Neural progenitor cell (in vitro differentiated cells): ENCODE measurements at regions not wholly inside any gene's neighbourhood (a gene's known extent, or its start where the extent isn't known, plus 50 kb on each side); places are given as distances from the start of the nearest gene placed in this dataset.

Experiments used
- DNase-seq: peaks from one replicate; pipeline ENCODE4 v3.0.0-alpha.2; 2016; ENCODE audit warnings: low spot score
- H2AFZ ChIP-seq: fragments of 200-600 bp; sonication (generic); replicated peaks from 2 replicates; pipeline ENCODE4 v1.6.1; 2016; ENCODE audit warnings: antibody characterized with exemption
- H3F3A ChIP-seq: fragments of 200-600 bp; sonication (generic); 2 replicates; pipeline ENCODE4 v1.6.1; 2016; ENCODE audit warnings: antibody characterized with exemption, low read depth
- H3K27ac ChIP-seq: fragments of 200-600 bp; sonication (generic); 2 replicates; pipeline ENCODE4 v1.5.1; 2016; ENCODE audit warnings: mild to moderate bottlenecking
- H3K27me3 ChIP-seq: fragments of 200-600 bp; sonication (generic); 2 replicates; pipeline ENCODE4 v1.6.1; 2016; ENCODE audit warnings: mild to moderate bottlenecking, moderate library complexity
- H3K36me3 ChIP-seq: fragments of 200-600 bp; sonication (generic); 2 replicates; pipeline ENCODE4 v1.5.1; 2016
- H3K4me1 ChIP-seq: fragments of 200-600 bp; sonication (generic); 2 replicates; pipeline ENCODE4 v1.6.1; 2016; ENCODE audit warnings: mixed run types
- H3K4me2 ChIP-seq: fragments of 200-600 bp; sonication (generic); 2 replicates; pipeline ENCODE4 v1.6.1; 2016
- H3K4me3 ChIP-seq: fragments of 200-600 bp; sonication (generic); 2 replicates; pipeline ENCODE4 v1.5.1; 2016
- H3K79me2 ChIP-seq: fragments of 200-600 bp; sonication (generic); 2 replicates; pipeline ENCODE4 v1.6.1; 2016; ENCODE audit warnings: low read depth
- H3K9ac ChIP-seq: fragments of 200-600 bp; sonication (generic); 2 replicates; pipeline ENCODE4 v1.6.1; 2016
- H3K9me3 ChIP-seq: fragments of 200-600 bp; sonication (generic); 2 replicates; pipeline ENCODE4 v1.5.1; 2016; ENCODE audit warnings: low read depth
- H4K20me1 ChIP-seq: fragments of 200-600 bp; sonication (generic); 2 replicates; pipeline ENCODE4 v1.6.1; 2016; ENCODE audit warnings: low read depth
- H3K27ac Mint-ChIP-seq: 3 replicates; pipeline ENCODE4 v1.8.0; 2021; ENCODE audit warnings: mixed read lengths
- H3K27me3 Mint-ChIP-seq: 2 replicates; pipeline ENCODE4 v1.8.0; 2022; ENCODE audit warnings: low read depth, mild to moderate bottlenecking, inconsistent platforms, moderate library complexity, mixed read lengths; ENCODE audit not compliant: insufficient read depth
- H3K36me3 Mint-ChIP-seq: 3 replicates; pipeline ENCODE4 v1.8.0; 2021; ENCODE audit warnings: mixed read lengths
- H3K4me1 Mint-ChIP-seq: 3 replicates; pipeline ENCODE4 v1.8.0; 2021; ENCODE audit warnings: mixed read lengths
- H3K4me3 Mint-ChIP-seq: 3 replicates; pipeline ENCODE4 v1.8.0; 2021; ENCODE audit warnings: mild to moderate bottlenecking, moderate library complexity, mixed read lengths
- H3K9me3 Mint-ChIP-seq: 3 replicates; pipeline ENCODE4 v1.8.0; 2020; ENCODE audit warnings: mixed read lengths
- EZH2 ChIP-seq: fragments of 200-600 bp; sonication (generic); IDR thresholded peaks from 2 replicates; pipeline ENCODE4 v1.6.1; 2017; ENCODE audit warnings: antibody characterized with exemption, mild to moderate bottlenecking, moderate library complexity
- EZH2phosphoT487 ChIP-seq: fragments of 200-600 bp; sonication (generic); IDR thresholded peaks from 2 replicates; pipeline ENCODE4 v1.6.1; 2017; ENCODE audit warnings: antibody characterized with exemption
- TF ChIP-seq, protein P1 (sequence below): fragments of 200-600 bp; sonication (generic); IDR thresholded peaks from 2 replicates; pipeline ENCODE4 v1.5.1; 2017; ENCODE audit warnings: antibody characterized with exemption, mild to moderate bottlenecking

DNA sequence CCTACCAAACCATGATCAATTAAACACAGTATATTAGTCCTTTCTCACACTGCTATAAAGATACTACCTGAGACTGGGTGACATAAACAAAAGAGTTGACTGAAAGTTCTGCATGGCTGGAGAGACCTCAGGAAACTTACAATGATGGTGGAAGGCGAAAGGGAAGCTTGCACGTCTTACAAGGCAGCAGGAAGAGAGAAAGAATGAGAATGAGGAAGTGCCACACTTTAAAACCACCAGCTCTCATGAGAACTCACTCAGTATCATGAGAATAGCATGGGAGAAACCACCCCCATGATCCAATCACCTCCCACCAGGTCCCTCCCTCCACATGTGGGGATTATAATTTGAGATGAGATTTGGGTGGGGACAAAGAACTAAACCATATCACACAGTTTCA is 324.9 kb upstream of the ZNF507 start:
- Histone ChIP-seq H4K20me1 (no peaks in the 10 kb centered on the region), H3K4me3 (no peak overlapping the region), H3K9me3 (no peaks in the 10 kb centered on the region), H3K9ac (no peak overlapping the region), H3K36me3 (no peaks in the 10 kb centered on the region), H3K79me2 (no peaks in the 10 kb centered on the region), H3K27me3 (no peaks in the 10 kb centered on the region), H3K4me2 (no peak overlapping the region), H2AFZ (no peak overlapping the region), H3K4me1 (no peaks in the 10 kb centered on the region), H3K27ac (no peak overlapping the region), H3F3A (no peaks in the 10 kb centered on the region)
- TF ChIP-seq EZH2 (no peak), EZH2phosphoT487 (no peak)
- TF ChIP-seq, protein P1, sequence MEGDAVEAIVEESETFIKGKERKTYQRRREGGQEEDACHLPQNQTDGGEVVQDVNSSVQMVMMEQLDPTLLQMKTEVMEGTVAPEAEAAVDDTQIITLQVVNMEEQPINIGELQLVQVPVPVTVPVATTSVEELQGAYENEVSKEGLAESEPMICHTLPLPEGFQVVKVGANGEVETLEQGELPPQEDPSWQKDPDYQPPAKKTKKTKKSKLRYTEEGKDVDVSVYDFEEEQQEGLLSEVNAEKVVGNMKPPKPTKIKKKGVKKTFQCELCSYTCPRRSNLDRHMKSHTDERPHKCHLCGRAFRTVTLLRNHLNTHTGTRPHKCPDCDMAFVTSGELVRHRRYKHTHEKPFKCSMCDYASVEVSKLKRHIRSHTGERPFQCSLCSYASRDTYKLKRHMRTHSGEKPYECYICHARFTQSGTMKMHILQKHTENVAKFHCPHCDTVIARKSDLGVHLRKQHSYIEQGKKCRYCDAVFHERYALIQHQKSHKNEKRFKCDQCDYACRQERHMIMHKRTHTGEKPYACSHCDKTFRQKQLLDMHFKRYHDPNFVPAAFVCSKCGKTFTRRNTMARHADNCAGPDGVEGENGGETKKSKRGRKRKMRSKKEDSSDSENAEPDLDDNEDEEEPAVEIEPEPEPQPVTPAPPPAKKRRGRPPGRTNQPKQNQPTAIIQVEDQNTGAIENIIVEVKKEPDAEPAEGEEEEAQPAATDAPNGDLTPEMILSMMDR, result no peak
- Mint-ChIP-seq H3K27ac (no peak overlapping the region), H3K9me3 (no peaks in the 10 kb centered on the region), H3K4me1 (no peaks in the 10 kb centered on the region), H3K4me3 (no peak overlapping the region), H3K36me3 (no peaks in the 10 kb centered on the region), H3K27me3 (peaks cover 6% of the 10 kb centered on the region)
- DNase-seq, result no peak

DNA sequence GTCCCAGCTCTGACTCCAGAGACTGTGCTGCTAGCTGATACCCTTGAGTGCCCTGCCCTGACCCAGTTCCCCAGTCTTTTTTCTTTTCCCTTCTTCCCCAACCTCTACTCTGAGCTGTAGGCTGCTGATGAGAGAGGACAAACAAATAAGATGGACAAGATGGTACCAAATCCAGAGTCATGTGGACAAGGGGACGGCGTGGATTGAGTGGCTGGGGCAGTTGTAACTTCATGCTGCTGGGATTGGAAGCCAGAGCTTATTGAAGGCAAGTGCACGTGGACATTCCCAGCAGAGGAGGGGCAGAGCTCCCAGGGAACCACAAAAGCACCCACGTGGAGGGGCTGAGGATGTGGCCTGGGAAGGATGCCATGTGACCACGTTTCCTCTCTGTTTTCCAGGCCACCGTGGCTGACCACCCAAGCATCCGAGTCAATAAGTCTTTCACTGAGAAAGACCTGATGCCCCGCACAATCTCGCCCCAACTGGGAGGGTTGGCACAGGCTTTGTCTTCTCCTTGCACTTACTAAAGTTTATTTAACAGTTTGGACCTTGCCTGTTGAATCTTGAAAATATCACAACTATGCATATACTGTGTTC is 323.3 kb upstream of the ZNF507 start:
- no peaks in the 10 kb centered on the region for H3K27me3 ChIP-seq
- no peaks in the 10 kb centered on the region for H3K9me3 Mint-ChIP-seq
- no peaks in the 10 kb centered on the region for H3K4me1 ChIP-seq
- H3K4me3 Mint-ChIP-seq, result no peak overlapping the region
- H2AFZ ChIP-seq, result no peak overlapping the region
- no peaks in the 10 kb centered on the region for H3F3A ChIP-seq
- no peaks in the 10 kb centered on the region for H3K79me2 ChIP-seq
- no peaks in the 10 kb centered on the region for H3K4me1 Mint-ChIP-seq
- no peaks in the 10 kb centered on the region for H3K36me3 Mint-ChIP-seq
- no peaks in the 10 kb centered on the region for H3K9me3 ChIP-seq
- H3K27ac ChIP-seq, result no peak overlapping the region
- no peak overlapping the region for H3K4me2 ChIP-seq
- H3K27ac Mint-ChIP-seq, result no peak overlapping the region
- H3K4me3 ChIP-seq, result no peak overlapping the region
- peaks cover 8% of the 10 kb centered on the region for H3K27me3 Mint-ChIP-seq
- no peak for TF ChIP-seq EZH2phosphoT487
- TF ChIP-seq, protein P1, result no peak
- TF ChIP-seq EZH2, result no peak
- H3K36me3 ChIP-seq, result no peaks in the 10 kb centered on the region
- H3K9ac ChIP-seq, result no peak overlapping the region
- no peaks in the 10 kb centered on the region for H4K20me1 ChIP-seq
- DNase-seq, result no peak

DNA sequence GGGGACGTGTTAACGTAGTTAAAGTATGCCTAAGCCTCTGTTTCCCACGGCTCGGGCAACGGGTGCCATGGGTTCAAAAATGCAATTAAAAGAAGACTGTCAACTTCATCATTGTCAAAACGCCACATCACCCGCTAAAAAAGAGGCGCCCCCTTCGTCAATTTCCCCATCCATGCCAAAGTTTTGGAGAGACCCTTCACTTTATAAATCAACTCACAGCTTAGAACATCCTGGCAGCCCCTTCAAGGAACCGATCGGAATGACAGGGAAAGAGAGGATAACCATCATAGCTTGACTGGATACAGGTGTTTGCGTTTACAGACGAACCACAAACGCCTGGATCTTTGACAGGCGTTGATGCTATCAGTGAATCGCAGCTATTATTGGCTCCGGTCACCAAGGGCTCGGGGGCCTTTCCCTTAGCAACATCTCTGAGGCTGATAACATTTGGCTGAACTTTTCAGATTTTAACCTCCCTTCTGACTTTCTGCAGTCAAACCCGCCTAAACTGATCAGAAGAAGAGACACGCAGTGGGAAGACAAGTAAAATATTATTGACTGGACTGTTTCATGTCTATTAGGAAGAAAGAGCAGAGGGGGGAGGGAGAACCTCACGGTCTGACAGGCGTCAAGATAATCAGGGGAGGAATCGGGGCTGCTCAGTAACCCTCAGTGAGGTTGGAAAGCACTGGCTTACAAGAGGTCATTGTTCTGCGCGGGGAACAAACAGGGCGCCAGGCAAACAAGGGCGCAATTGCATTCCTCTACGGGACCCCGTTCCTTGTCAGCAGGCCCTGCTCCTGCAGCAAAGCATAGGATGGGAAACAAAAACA is 322.5 kb upstream of the ZNF507 start:
- no peak overlapping the region for H3K4me3 ChIP-seq
- H3K79me2 ChIP-seq, result no peaks in the 10 kb centered on the region
- H3K4me2 ChIP-seq, result no peak overlapping the region
- Mint-ChIP-seq H3K4me1 (no peaks in the 10 kb centered on the region), H3K36me3 (no peaks in the 10 kb centered on the region), H3K27me3 (peaks cover 8% of the 10 kb centered on the region), H3K27ac (no peak overlapping the region), H3K4me3 (no peak overlapping the region), H3K9me3 (no peaks in the 10 kb centered on the region)
- no peaks in the 10 kb centered on the region for H3K9me3 ChIP-seq
- H2AFZ ChIP-seq, result no peak overlapping the region
- TF ChIP-seq, protein P1, result no peak
- TF ChIP-seq EZH2phosphoT487 (no peak), EZH2 (no peak)
- no peak overlapping the region for H3K9ac ChIP-seq
- peak; percentile 29 for DNase-seq
- no peaks in the 10 kb centered on the region for H4K20me1 ChIP-seq
- H3K36me3 ChIP-seq, result no peaks in the 10 kb centered on the region
- no peaks in the 10 kb centered on the region for H3F3A ChIP-seq
- H3K27ac ChIP-seq, result no peak overlapping the region
- no peaks in the 10 kb centered on the region for H3K4me1 ChIP-seq
- no peaks in the 10 kb centered on the region for H3K27me3 ChIP-seq
